ENCODE measurements at regions not wholly inside any gene's neighbourhood (a gene's known extent, or its start where the extent isn't known, plus 50 kb on each side); places are given as distances from the start of the nearest gene placed in this dataset.

DNA sequence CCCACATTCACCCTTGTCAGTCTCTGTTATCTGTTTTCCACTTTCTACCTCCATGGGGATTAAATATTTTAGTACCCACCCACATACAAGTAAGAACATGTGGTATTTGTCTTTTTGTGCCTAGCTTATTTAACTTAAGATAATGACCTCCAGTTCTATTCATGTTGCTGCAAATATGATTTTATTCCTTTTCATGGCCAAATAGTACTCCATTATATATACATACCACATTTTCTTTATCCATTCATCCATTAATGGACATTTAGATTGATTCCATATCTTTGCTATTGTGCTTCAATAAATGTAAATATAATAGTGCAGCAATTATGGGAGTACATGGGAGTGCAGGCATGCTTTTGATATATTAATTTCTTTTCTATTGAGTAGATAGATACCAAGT, 185.8 kb downstream of the RPAP3 start:
- Histone ChIP-seq H3K36me3 (ENCODE audit: insufficient read depth, low read length, poor library complexity, severe bottlenecking) (no peaks in the 10 kb centered on the region), H3K27me3 (replicated peaks; ENCODE audit: insufficient read depth, low read depth, low read length, poor library complexity) (no peaks in the 10 kb centered on the region), H3K4me3 (ENCODE audit: low read depth, low read length, poor library complexity, severe bottlenecking) (no peak overlapping the region), H3K27ac (ENCODE audit: low read depth, low read length, poor library complexity, severe bottlenecking) (no peak overlapping the region), H3K4me1 (ENCODE audit: insufficient read depth, low read length, poor library complexity, severe bottlenecking) (no peaks in the 10 kb centered on the region), H3K9me3 (ENCODE audit: low read depth, low read length, poor library complexity, severe bottlenecking) (peaks cover under 1% of the 10 kb centered on the region)
- intact Hi-C loops (cut with micrococcal nuclease; ENCODE audit: unreplicated experiment) = no loop called here
- TF ChIP-seq EZH2 (IDR thresholded peaks at IDR 0.05; ENCODE audit: borderline replicate concordance, low read depth, low read length, poor library complexity, severe bottlenecking) = no peak
- TF ChIP-seq, protein P1, sequence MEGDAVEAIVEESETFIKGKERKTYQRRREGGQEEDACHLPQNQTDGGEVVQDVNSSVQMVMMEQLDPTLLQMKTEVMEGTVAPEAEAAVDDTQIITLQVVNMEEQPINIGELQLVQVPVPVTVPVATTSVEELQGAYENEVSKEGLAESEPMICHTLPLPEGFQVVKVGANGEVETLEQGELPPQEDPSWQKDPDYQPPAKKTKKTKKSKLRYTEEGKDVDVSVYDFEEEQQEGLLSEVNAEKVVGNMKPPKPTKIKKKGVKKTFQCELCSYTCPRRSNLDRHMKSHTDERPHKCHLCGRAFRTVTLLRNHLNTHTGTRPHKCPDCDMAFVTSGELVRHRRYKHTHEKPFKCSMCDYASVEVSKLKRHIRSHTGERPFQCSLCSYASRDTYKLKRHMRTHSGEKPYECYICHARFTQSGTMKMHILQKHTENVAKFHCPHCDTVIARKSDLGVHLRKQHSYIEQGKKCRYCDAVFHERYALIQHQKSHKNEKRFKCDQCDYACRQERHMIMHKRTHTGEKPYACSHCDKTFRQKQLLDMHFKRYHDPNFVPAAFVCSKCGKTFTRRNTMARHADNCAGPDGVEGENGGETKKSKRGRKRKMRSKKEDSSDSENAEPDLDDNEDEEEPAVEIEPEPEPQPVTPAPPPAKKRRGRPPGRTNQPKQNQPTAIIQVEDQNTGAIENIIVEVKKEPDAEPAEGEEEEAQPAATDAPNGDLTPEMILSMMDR (conservative IDR thresholded peaks at IDR 0.05; ENCODE audit: low read depth, low read length) = no peak
- POLR2A ChIA-PET (ENCODE audit: low non-redundant PET) = no interaction called here
- no peak for DNase-seq (ENCODE audit: low spot score)
- CTCF ChIA-PET = no interaction called here
- BruUV-seq (replicated peaks) = no TSS peak

DNA sequence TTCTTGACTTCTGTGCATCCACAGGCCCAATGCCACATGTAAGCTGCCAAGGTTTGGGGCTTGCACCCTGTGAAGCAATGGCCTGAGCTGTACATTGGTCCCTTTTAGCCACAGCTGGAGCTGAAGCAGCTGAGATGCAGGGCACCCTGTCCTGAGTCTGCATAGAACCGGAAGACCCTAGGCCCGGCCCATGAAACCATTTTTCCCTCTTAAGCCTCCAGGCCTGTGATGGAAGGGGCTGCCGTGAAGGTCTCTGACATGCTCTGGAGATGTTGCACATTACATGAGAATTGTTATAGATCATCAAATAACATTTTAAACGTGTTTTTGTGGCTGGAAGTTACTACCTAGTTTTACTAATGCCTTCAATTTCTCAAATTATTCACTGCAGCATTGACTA, 188.7 kb downstream of the RPAP3 start:
- POLR2A ChIA-PET (ENCODE audit: low non-redundant PET) = no interaction called here

DNA sequence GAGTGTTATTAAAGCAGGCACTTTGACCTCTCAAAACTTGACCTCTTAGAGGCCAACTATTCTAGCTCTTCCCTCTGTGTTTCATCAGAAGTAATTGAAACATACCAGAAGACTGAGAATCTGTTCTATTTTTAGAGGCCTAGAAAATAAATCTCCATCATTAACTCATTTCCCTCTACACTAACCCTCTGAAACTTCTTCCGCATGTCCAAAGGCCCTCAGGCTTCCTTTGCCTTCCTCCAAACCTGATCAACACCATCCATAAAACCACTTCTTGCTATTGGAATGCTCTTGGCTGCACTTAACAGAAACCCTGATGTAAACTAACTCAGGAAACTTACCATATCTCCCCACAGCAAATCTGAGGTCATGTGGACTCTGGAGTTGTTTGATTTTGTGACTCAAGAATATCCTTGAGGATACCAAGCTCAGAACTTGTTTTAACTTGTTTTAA, 196.4 kb downstream of the RPAP3 start:
- TF ChIP-seq, protein P1 (conservative IDR thresholded peaks at IDR 0.05; ENCODE audit: low read depth, low read length) = no peak
- no peak for TF ChIP-seq EZH2 (IDR thresholded peaks at IDR 0.05; ENCODE audit: borderline replicate concordance, low read depth, low read length, poor library complexity, severe bottlenecking)
- peaks cover 4% of the 10 kb centered on the region for H3K9me3 ChIP-seq (ENCODE audit: low read depth, low read length, poor library complexity, severe bottlenecking)
- no peak overlapping the region for H3K4me3 ChIP-seq (ENCODE audit: low read depth, low read length, poor library complexity, severe bottlenecking)
- no peaks in the 10 kb centered on the region for H3K36me3 ChIP-seq (ENCODE audit: insufficient read depth, low read length, poor library complexity, severe bottlenecking)
- H3K4me1 ChIP-seq (ENCODE audit: insufficient read depth, low read length, poor library complexity, severe bottlenecking) = no peaks in the 10 kb centered on the region
- no TSS peak for BruUV-seq (replicated peaks)
- intact Hi-C loops (cut with micrococcal nuclease; ENCODE audit: unreplicated experiment) = no loop called here
- DNase-seq (ENCODE audit: low spot score) = no peak
- H3K27me3 ChIP-seq (replicated peaks; ENCODE audit: insufficient read depth, low read depth, low read length, poor library complexity) = no peaks in the 10 kb centered on the region
- POLR2A ChIA-PET (ENCODE audit: low non-redundant PET) = no interaction called here
- no peak overlapping the region for H3K27ac ChIP-seq (ENCODE audit: low read depth, low read length, poor library complexity, severe bottlenecking)
- CTCF ChIA-PET = no interaction called here

More for the DNA sequence above, 188.7 kb downstream of the RPAP3 start:
- Histone ChIP-seq H3K27me3 (replicated peaks; ENCODE audit: insufficient read depth, low read depth, low read length, poor library complexity) (no peaks in the 10 kb centered on the region), H3K4me3 (ENCODE audit: low read depth, low read length, poor library complexity, severe bottlenecking) (no peak overlapping the region), H3K4me1 (ENCODE audit: insufficient read depth, low read length, poor library complexity, severe bottlenecking) (no peaks in the 10 kb centered on the region), H3K27ac (ENCODE audit: low read depth, low read length, poor library complexity, severe bottlenecking) (no peak overlapping the region), H3K36me3 (ENCODE audit: insufficient read depth, low read length, poor library complexity, severe bottlenecking) (no peaks in the 10 kb centered on the region), H3K9me3 (ENCODE audit: low read depth, low read length, poor library complexity, severe bottlenecking) (peaks cover 11% of the 10 kb centered on the region)
- TF ChIP-seq EZH2 (IDR thresholded peaks at IDR 0.05; ENCODE audit: borderline replicate concordance, low read depth, low read length, poor library complexity, severe bottlenecking) = no peak
- TF ChIP-seq, protein P1 (conservative IDR thresholded peaks at IDR 0.05; ENCODE audit: low read depth, low read length) = no peak
- CTCF ChIA-PET = no interaction called here
- intact Hi-C loops (cut with micrococcal nuclease; ENCODE audit: unreplicated experiment) = no loop called here
- no TSS peak for BruUV-seq (replicated peaks)
- no peak for DNase-seq (ENCODE audit: low spot score)
